IMR-90 (cell line): ENCODE measurements at regions not wholly inside any gene's neighbourhood (a gene's known extent, or its start where the extent isn't known, plus 50 kb on each side); places are given as distances from the start of the nearest gene placed in this dataset.

Experiments
- ATAC-seq: fragments of 200-7000 bp; cut with Tn5 transposase; 2 replicates; pipeline ENCODE4 v1.9.1; 2020; ENCODE audit warnings: low read depth, mild to moderate bottlenecking, moderate library complexity
- BruUV-seq: library from RNA; stranded (reverse); fragments of 400-500 nt; replicated peaks from 2 replicates; lab custom pipeline; 2021; lab: Mats Ljungman, UMichigan
- CTCF ChIA-PET: fragments of 300-600 bp; formaldehyde crosslinking; extraction: SDS; loops from one replicate; lab custom pipeline; 2021; ENCODE audit warnings: antibody characterized with exemption; lab: Yijun Ruan, JAX
- POLR2A ChIA-PET: fragments of 300-600 bp; sonication (Branson Sonifier 250); formaldehyde crosslinking; loops from one replicate; lab custom pipeline; 2022; ENCODE audit warnings: antibody characterized with exemption; ENCODE audit not compliant: unreplicated experiment; lab: Charles Lee
- DNase-seq: peaks from one replicate; pipeline ENCODE4 v3.0.0; 2013
- H2AFZ ChIP-seq: replicated peaks from 2 replicates; pipeline ENCODE3; 2013; ENCODE audit warnings: low read length, mild to moderate bottlenecking; ENCODE audit not compliant: poor library complexity
- H2AK5ac ChIP-seq: 2 replicates; pipeline ENCODE4 v1.6.1; 2013; ENCODE audit warnings: low read depth, low read length, inconsistent platforms
- H2AK9ac ChIP-seq: replicated peaks from 2 replicates; pipeline ENCODE3; 2013; ENCODE audit warnings: mild to moderate bottlenecking, low read depth, low read length, moderate library complexity; ENCODE audit not compliant: poor library complexity
- H2BK120ac ChIP-seq: 2 replicates; pipeline ENCODE4 v1.6.1; 2013; ENCODE audit warnings: low read depth, low read length, inconsistent platforms
- H2BK15ac ChIP-seq: 3 replicates; pipeline ENCODE4 v1.6.1; 2013; ENCODE audit warnings: low read depth, low read length, inconsistent platforms
- H2BK20ac ChIP-seq: 2 replicates; pipeline ENCODE4 v1.6.1; 2013; ENCODE audit warnings: low read depth, mild to moderate bottlenecking, inconsistent platforms, low read length, moderate library complexity
- H2BK5ac ChIP-seq: 2 replicates; pipeline ENCODE4 v1.6.1; 2013; ENCODE audit warnings: mild to moderate bottlenecking, low read depth, low read length, inconsistent platforms; ENCODE audit not compliant: poor library complexity, severe bottlenecking
- H3K14ac ChIP-seq: replicated peaks from 2 replicates; pipeline ENCODE4 v1.6.1; 2013; ENCODE audit warnings: low read depth, low read length, inconsistent platforms
- H3K18ac ChIP-seq: 2 replicates; pipeline ENCODE4 v1.6.1; 2013; ENCODE audit warnings: low read depth, low read length, control low read depth
- H3K23ac ChIP-seq: 2 replicates; pipeline ENCODE4 v1.6.1; 2013; ENCODE audit warnings: low read depth, low read length, inconsistent platforms
- H3K27ac ChIP-seq: 2 replicates; pipeline ENCODE4 v1.5.1; 2013; ENCODE audit warnings: mild to moderate bottlenecking, control low read depth, low read length; ENCODE audit not compliant: insufficient read depth
- H3K27me3 ChIP-seq: 2 replicates; pipeline ENCODE4 v1.6.1; 2013; ENCODE audit warnings: low read length; ENCODE audit not compliant: control insufficient read depth, insufficient read depth
- H3K36me3 ChIP-seq: 2 replicates; pipeline ENCODE4 v1.6.1; 2013; ENCODE audit warnings: low read length, mixed read lengths; ENCODE audit not compliant: control insufficient read depth, insufficient read depth
- H3K4ac ChIP-seq: 2 replicates; pipeline ENCODE4 v1.6.1; 2013; ENCODE audit warnings: low read depth, low read length, inconsistent platforms
- H3K4me1 ChIP-seq: 2 replicates; pipeline ENCODE4 v1.6.1; 2013; ENCODE audit warnings: low read length, mixed read lengths; ENCODE audit not compliant: control insufficient read depth, insufficient read depth
- H3K4me2 ChIP-seq: 2 replicates; pipeline ENCODE4 v1.6.1; 2013; ENCODE audit warnings: low read depth, mild to moderate bottlenecking, control low read depth, low read length, moderate library complexity
- H3K4me3 ChIP-seq: 2 replicates; pipeline ENCODE4 v1.5.1; 2013; ENCODE audit warnings: low read depth, mild to moderate bottlenecking, control low read depth, low read length, moderate library complexity; ENCODE audit not compliant: insufficient read depth
- H3K56ac ChIP-seq: 2 replicates; pipeline ENCODE4 v1.6.1; 2013; ENCODE audit warnings: low read length, inconsistent platforms; ENCODE audit not compliant: insufficient read depth; ENCODE audit errors: extremely low read depth
- H3K79me1 ChIP-seq, 2 experiments: 2 replicates each; pipeline ENCODE4 v1.6.1; 2013; ENCODE audit warnings: low read length in 2 of 2, inconsistent platforms in 1 of 2, low read depth in 1 of 2
- H3K9ac ChIP-seq: 2 replicates; pipeline ENCODE4 v1.6.1; 2013; ENCODE audit warnings: low read depth, low read length, control low read depth
- H3K9me1 ChIP-seq: 2 replicates; pipeline ENCODE4 v1.6.1; 2013; ENCODE audit warnings: low read length, inconsistent platforms; ENCODE audit not compliant: insufficient read depth
- H3K9me3 ChIP-seq: 2 replicates; pipeline ENCODE4 v1.6.1; 2013; ENCODE audit warnings: low read length; ENCODE audit not compliant: control insufficient read depth, insufficient read depth
- H4K20me1 ChIP-seq: 2 replicates; pipeline ENCODE4 v1.6.1; 2013; ENCODE audit warnings: low read length, inconsistent platforms; ENCODE audit not compliant: insufficient read depth
- H4K5ac ChIP-seq: 2 replicates; pipeline ENCODE4 v1.6.1; 2013; ENCODE audit warnings: mild to moderate bottlenecking, low read depth, low read length, control low read depth
- H4K8ac ChIP-seq, 2 experiments: 2 replicates each; pipeline ENCODE4 v1.6.1; 2013; ENCODE audit warnings: low read depth in 2 of 2, low read length in 2 of 2, control low read depth in 1 of 2, inconsistent platforms in 1 of 2
- H4K91ac ChIP-seq: 2 replicates; pipeline ENCODE4 v1.6.1; 2013; ENCODE audit warnings: low read depth, low read length, inconsistent platforms; ENCODE audit not compliant: insufficient read depth
- CEBPB ChIP-seq: IDR thresholded peaks from 2 replicates; pipeline ENCODE4 v1.6.1; 2012; ENCODE audit warnings: low read depth, low read length, improper control_type of control experiment
- CHD1 ChIP-seq: IDR thresholded peaks from 2 replicates; pipeline ENCODE4 v1.6.1; 2012; ENCODE audit warnings: low read depth, low read length, improper control_type of control experiment
- MAFK ChIP-seq: IDR thresholded peaks from 2 replicates; pipeline ENCODE4 v1.6.1; 2012; ENCODE audit warnings: low read depth, low read length, improper control_type of control experiment
- MAZ ChIP-seq: IDR thresholded peaks from 2 replicates; pipeline ENCODE4 v1.6.1; 2012; ENCODE audit warnings: low read depth, mild to moderate bottlenecking, low read length, improper control_type of control experiment, moderate library complexity, borderline replicate concordance
- MXI1 ChIP-seq: IDR thresholded peaks from 2 replicates; pipeline ENCODE4 v1.6.1; 2012; ENCODE audit warnings: low read depth, mild to moderate bottlenecking, low read length, moderate library complexity, borderline replicate concordance
- POLR2A ChIP-seq: IDR thresholded peaks from 2 replicates; pipeline ENCODE4 v1.6.1; 2012; ENCODE audit warnings: mild to moderate bottlenecking, low read depth, low read length
- RCOR1 ChIP-seq: IDR thresholded peaks from 2 replicates; pipeline ENCODE4 v1.6.1; 2012; ENCODE audit warnings: mild to moderate bottlenecking, low read length, improper control_type of control experiment; ENCODE audit not compliant: insufficient replicate concordance
- RFX5 ChIP-seq: IDR thresholded peaks from 2 replicates; pipeline ENCODE4 v1.8.0; 2012; ENCODE audit warnings: low read depth, mild to moderate bottlenecking, low read length, moderate library complexity
- SMC3 ChIP-seq: fragments of 150-350 bp; IDR thresholded peaks from 2 replicates; pipeline ENCODE4 v1.6.1; 2016; ENCODE audit warnings: low read depth, mild to moderate bottlenecking, antibody characterized with exemption, low read length, moderate library complexity
- WGBS, 2 experiments: methylation state at CpG; one replicate each; pipeline versions ENCODE4 v1.1.5 to v1.1.7; 2013; ENCODE audit warnings: missing lambda C conversion rate in 2 of 2; ENCODE audit not compliant: insufficient read length in 1 of 2; ENCODE audit errors: extremely low coverage in 2 of 2; 5-methylcytosine and 5-hydroxymethylcytosine counted together
- dilution Hi-C: fragments of 300-500 bp; cut with HindIII; formaldehyde crosslinking; loops from one replicate; pipeline ENCODE4 v1.14.3; 2018; ENCODE audit warnings: low sequenced_read_pairs; ENCODE audit not compliant: unreplicated experiment
- in situ Hi-C: fragments of 300-500 bp; cut with MboI; formaldehyde crosslinking; loops from 3 replicates; pipeline ENCODE4 v1.14.3; 2019; ENCODE audit warnings: low sequenced_read_pairs, inconsistent platforms, mixed read lengths
- intact Hi-C: fragments of 100-400 bp; cut with micrococcal nuclease; formaldehyde crosslinking; loops from 2 replicates; pipeline ENCODE4 v1.10.0; 2022
- TF ChIP-seq, protein P1 (sequence below): fragments of 150-350 bp; IDR thresholded peaks from 2 replicates; pipeline ENCODE4 v1.6.1; 2016; ENCODE audit warnings: low read depth, mild to moderate bottlenecking, low read length, moderate library complexity, borderline replicate concordance

DNA sequence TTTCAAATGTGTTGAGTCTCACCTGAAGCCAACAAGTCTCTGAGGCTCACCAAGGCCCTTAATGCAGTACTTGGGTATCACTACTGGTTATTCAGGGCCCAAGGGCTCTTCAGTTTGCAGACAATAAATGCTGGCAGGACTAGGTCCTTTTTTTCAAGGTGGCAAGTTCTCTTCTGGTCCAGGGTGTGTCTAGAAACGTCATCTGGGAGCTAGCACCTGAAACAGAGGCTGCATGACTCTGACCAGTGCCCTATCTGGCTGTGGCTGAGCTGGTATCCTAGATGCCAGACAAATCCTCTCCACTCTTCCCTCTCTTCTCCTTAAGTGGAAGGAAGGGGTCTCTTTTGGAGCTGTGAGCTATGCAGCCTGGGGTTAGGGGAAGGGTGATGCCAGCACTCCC is 276.8 kb downstream of the PYDC2 start:
- no peak overlapping the region for H4K8ac ChIP-seq
- no peak overlapping the region for H4K5ac ChIP-seq
- H3K56ac ChIP-seq = no peak overlapping the region
- in situ Hi-C loops (no loop called here), intact Hi-C loops (no loop called here), dilution Hi-C loops (no loop called here)
- H2AFZ ChIP-seq = no peak overlapping the region
- H3K9me3 ChIP-seq = peaks cover 14% of the 10 kb centered on the region
- 0% methylated on average over 1 of the region's 1 CpG; no CpG with 5 or more reads in 1 of the 2 experiments for WGBS, 2 experiments
- no peak overlapping the region for H3K23ac ChIP-seq
- no peak overlapping the region for H2BK5ac ChIP-seq
- no peaks in the 10 kb centered on the region for H3K9me1 ChIP-seq
- no peak overlapping the region for H3K4me3 ChIP-seq
- H4K91ac ChIP-seq = no peak overlapping the region
- no peak overlapping the region for H3K4ac ChIP-seq
- no peaks in the 10 kb centered on the region for H3K36me3 ChIP-seq
- ChIA-PET POLR2A (no interaction called here), CTCF (no interaction called here)
- no peaks in the 10 kb centered on the region for H3K79me1 ChIP-seq
- no peak overlapping the region for H3K14ac ChIP-seq
- H4K20me1 ChIP-seq = no peaks in the 10 kb centered on the region
- no peak overlapping the region for H2BK20ac ChIP-seq
- H3K27ac ChIP-seq = no peak overlapping the region
- no peak overlapping the region for H3K4me2 ChIP-seq
- H2AK5ac ChIP-seq = no peak overlapping the region
- no peak overlapping the region for H3K18ac ChIP-seq
- no peak overlapping the region for H3K9ac ChIP-seq
- TF ChIP-seq MAFK (no peak), RCOR1 (no peak), SMC3 (no peak), CEBPB (no peak), CHD1 (no peak), RFX5 (no peak), POLR2A (no peak), MAZ (no peak), MXI1 (no peak)
- TF ChIP-seq, protein P1, sequence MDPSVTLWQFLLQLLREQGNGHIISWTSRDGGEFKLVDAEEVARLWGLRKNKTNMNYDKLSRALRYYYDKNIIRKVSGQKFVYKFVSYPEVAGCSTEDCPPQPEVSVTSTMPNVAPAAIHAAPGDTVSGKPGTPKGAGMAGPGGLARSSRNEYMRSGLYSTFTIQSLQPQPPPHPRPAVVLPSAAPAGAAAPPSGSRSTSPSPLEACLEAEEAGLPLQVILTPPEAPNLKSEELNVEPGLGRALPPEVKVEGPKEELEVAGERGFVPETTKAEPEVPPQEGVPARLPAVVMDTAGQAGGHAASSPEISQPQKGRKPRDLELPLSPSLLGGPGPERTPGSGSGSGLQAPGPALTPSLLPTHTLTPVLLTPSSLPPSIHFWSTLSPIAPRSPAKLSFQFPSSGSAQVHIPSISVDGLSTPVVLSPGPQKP = no peak
- no peaks in the 10 kb centered on the region for H3K27me3 ChIP-seq
- H2BK15ac ChIP-seq = no peak overlapping the region
- H2AK9ac ChIP-seq = no peak overlapping the region
- DNase-seq = no peak
- no peak for ATAC-seq
- BruUV-seq = no TSS peak
- H2BK120ac ChIP-seq = no peak overlapping the region
- H3K4me1 ChIP-seq = no peaks in the 10 kb centered on the region
